ENCODE measurements at regions not wholly inside any gene's neighbourhood (a gene's known extent, or its start where the extent isn't known, plus 50 kb on each side); places are given as distances from the start of the nearest gene placed in this dataset.

DNA sequence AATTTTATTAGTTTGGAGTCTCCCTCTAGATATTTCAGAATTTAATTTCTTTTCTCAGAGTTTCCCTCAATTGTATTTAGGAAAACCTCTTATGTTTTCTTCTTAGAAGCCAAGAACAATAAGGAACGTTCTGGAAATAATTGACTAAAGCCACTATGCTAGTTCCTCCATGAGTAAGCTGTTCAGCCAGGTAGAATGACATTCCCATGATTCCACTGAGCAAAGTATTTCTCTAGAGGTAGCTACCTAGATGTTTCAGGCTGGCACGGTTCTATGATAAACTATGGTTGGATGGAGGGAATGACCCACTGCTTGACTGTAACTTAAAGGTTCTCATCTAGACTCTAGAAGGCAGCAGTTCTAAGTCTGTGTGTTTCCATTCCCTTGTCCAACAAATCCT is 62.4 kb downstream of the CLDN17 start:
- CTCF ChIA-PET = no interaction called here
- Mint-ChIP-seq H3K9me3 (no peaks in the 10 kb centered on the region), H3K27me3 (no peaks in the 10 kb centered on the region), H3K36me3 (no peaks in the 10 kb centered on the region), H3K27ac (no peak overlapping the region), H3K4me3 (no peak overlapping the region), H3K4me1 (no peaks in the 10 kb centered on the region)
- no peak for DNase-seq

DNA sequence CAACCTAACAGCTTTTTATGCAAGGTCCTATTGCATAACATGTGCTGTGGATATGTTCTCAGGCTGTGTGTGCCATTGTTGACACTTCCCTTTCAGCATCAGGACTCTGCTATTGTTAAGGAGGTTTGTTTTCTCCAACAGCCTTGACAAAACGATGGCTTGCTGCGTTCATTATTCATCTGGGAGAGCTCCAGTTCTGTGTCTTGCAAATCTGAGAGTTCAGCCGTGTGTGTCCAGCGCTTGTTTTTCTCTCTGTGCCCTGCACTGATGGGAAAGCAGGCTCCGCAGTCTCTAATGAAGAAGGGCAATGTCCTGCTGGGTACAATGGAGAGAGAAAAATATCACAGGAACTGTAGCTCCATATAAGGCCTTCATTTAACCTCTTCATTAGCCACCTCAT is 63.7 kb downstream of the CLDN17 start:
- CTCF ChIA-PET = no interaction called here
- no peaks in the 10 kb centered on the region for H3K9me3 Mint-ChIP-seq
- H3K36me3 Mint-ChIP-seq = no peaks in the 10 kb centered on the region
- no peak for DNase-seq
- H3K27me3 Mint-ChIP-seq = no peaks in the 10 kb centered on the region
- H3K27ac Mint-ChIP-seq = no peak overlapping the region
- H3K4me1 Mint-ChIP-seq = no peaks in the 10 kb centered on the region
- H3K4me3 Mint-ChIP-seq = no peak overlapping the region

DNA sequence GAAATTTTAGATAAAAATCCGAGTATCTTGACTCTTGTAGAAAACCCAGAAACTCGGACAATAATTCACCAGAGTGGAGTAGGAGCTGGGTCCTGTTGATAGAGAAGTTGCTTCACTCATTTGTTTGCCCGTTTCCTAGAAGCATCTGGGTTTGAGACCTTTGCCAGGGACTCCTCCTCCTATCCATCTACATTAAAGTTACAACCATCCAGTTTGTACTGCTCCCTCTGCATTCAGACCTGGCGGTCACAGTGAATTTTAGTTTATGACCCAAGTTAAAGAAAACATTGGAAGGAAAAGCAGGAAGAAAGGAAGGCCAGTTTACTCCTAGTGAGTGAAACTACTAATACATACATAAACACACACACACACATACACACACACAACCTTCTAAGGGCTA is 64.6 kb downstream of the CLDN17 start:
- H3K9me3 Mint-ChIP-seq = no peaks in the 10 kb centered on the region
- H3K4me1 Mint-ChIP-seq = no peaks in the 10 kb centered on the region
- no peaks in the 10 kb centered on the region for H3K36me3 Mint-ChIP-seq
- CTCF ChIA-PET = no interaction called here
- H3K27me3 Mint-ChIP-seq = no peaks in the 10 kb centered on the region
- DNase-seq = no peak
- H3K4me3 Mint-ChIP-seq = no peak overlapping the region
- no peak overlapping the region for H3K27ac Mint-ChIP-seq

DNA sequence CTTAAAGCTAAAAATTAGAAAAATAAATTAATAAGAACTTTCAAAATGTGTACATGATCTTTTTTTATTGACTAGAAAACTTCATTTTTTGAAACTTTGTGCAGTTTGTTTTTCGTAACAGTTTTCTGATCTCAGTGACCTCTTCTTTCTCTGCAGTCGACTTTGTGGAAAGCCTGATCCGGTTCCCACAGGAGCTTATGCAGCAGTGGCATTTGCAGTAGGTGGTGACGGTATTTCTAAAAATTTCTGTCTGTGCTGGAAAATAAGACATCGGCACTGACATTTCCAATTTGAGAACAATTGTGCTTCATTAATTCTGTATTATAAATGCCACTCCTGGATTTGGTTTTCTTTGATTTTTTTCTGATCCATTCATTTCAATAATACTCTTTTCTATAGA is 68.8 kb downstream of the CLDN17 start:
- Mint-ChIP-seq H3K4me1 (no peaks in the 10 kb centered on the region), H3K36me3 (no peaks in the 10 kb centered on the region), H3K9me3 (no peaks in the 10 kb centered on the region), H3K27ac (no peak overlapping the region), H3K27me3 (no peaks in the 10 kb centered on the region), H3K4me3 (no peak overlapping the region)
- no peak for DNase-seq
- CTCF ChIA-PET = no interaction called here

DNA sequence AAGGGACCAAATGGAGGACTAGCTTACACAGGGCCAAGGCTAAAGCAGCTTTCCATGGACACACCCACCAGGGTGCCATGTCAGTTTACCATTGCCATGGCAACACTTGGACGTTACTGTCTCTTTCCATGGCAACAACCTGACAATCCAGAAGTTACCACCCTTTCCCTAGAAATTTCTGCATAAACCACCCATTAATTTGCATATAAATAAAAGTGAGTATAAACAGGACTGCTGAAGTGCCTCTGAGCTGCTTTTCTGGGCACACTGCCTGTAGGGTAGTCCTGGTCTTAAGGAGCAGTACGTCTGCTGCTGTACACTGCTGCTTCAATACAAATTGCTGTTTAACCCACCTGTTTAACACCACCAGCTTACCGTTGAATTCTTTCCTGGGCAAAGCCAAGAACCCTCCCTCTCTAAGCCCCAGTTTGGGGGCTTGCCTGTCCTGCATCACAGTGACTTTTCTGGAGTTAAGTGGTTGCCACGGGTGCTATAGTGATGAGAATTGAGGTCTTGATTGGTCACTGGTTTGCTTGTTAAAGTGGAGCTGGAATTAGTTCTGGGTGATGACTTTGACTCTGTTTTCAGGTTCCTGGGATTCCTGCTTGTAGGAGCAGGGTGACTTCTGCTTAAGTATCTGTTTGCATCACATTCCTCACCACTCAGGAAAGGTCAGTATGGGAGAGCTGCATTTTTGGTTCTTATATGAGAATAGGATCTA is 83.2 kb downstream of the CLDN17 start:
- DNase-seq = no peak
- Mint-ChIP-seq H3K27ac (no peak overlapping the region), H3K4me1 (no peaks in the 10 kb centered on the region), H3K4me3 (no peak overlapping the region), H3K36me3 (no peaks in the 10 kb centered on the region), H3K9me3 (peaks cover 4% of the 10 kb centered on the region), H3K27me3 (no peaks in the 10 kb centered on the region)
- CTCF ChIA-PET = no interaction called here

DNA sequence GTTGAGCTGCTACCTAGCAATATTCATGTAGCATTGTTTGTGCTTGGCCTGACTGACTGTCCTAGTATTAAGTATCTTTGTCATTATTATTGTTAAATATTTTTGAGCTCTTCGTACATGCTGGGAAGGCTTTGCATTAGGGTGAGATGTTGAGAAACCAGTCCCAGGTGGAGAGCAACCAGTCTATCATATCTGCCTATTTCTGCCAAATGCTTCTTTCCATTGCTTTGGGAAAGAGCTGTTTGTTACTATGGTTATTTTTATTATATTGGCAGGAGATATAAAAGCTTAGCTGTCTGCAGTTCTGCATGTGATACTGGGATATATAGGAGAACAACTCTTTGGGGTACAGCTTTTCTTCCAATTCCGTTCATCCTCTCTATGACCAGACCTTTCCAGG is 85.1 kb downstream of the CLDN17 start:
- no peak overlapping the region for H3K27ac Mint-ChIP-seq
- peaks cover 5% of the 10 kb centered on the region for H3K9me3 Mint-ChIP-seq
- no peaks in the 10 kb centered on the region for H3K4me1 Mint-ChIP-seq
- no peak overlapping the region for H3K4me3 Mint-ChIP-seq
- H3K27me3 Mint-ChIP-seq = no peaks in the 10 kb centered on the region
- no peak for DNase-seq
- CTCF ChIA-PET = no interaction called here
- H3K36me3 Mint-ChIP-seq = no peaks in the 10 kb centered on the region

DNA sequence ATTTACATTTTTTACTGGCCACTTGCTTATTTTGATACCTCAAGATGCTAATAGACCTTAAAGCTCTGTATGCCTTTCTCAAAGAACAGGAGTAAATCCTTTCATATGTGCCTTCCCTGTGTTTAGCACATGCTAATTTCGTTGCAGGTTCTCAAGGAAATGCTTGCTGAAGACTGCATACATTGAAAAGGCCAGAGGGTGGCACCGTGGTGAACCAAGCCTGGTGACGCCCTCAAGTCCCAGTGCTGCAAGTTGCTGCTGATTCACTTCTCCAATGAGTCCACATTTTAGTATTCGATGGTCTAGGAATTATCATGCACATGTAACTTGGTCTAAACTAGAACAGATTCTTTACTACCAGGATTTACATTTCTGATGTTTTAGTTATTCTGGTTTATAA is 94.1 kb downstream of the CLDN17 start:
- Mint-ChIP-seq H3K27ac (no peak overlapping the region), H3K9me3 (peaks cover 9% of the 10 kb centered on the region), H3K4me1 (no peaks in the 10 kb centered on the region), H3K27me3 (no peaks in the 10 kb centered on the region), H3K4me3 (no peak overlapping the region), H3K36me3 (no peaks in the 10 kb centered on the region)
- CTCF ChIA-PET = interaction anchor here (0.7 kb wide), 1 partner anchor 33 kb away, joined by 4 read pairs; no protein-coding TSS in a partner anchor
- DNase-seq = no peak

DNA sequence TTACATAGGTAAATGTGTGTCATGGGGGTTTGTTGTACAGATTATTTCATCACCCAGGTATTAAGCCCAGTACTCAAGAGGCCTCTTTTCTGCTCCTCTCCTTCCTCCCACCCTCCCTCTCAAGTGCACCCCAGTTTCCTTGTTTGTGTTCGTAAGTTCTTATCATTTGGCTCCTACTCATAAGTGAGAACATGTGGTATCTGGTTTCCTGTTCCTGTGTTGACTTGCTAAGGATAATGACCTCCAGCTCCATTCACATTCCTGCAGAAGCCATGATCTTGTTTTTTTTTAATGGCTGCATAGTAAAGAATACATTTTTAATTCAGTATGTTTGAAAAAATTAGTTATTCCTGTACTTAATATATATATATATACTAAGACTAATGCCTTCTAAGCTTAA is 107.7 kb downstream of the CLDN17 start:
- no peaks in the 10 kb centered on the region for H3K9me3 Mint-ChIP-seq
- no peak overlapping the region for H3K4me3 Mint-ChIP-seq
- H3K36me3 Mint-ChIP-seq = no peaks in the 10 kb centered on the region
- CTCF ChIA-PET = interaction anchor here (1.0 kb wide), 1 partner anchor 14 kb away, joined by 5 read pairs; no protein-coding TSS in a partner anchor
- no peak overlapping the region for H3K27ac Mint-ChIP-seq
- H3K27me3 Mint-ChIP-seq = no peaks in the 10 kb centered on the region
- H3K4me1 Mint-ChIP-seq = no peaks in the 10 kb centered on the region
- no peak for DNase-seq

DNA sequence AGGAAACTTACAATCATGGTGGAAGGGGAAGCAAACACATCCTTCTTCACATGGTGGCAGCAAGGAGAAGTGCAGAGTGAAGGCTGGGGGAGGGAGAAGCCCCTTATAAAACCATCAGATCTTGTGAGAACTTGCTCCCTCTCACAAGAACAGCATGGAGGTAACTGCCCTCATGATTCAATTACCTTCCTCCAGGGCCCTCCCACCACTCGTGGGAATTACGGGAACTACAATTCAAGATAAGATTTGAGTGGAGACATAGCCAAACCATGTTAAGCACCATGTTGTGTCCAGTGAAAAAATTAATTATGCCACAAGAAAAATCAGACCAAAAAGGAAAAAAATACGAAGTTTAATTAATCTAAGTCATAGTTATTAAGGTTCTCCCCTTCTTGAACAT is 109.5 kb downstream of the CLDN17 start:
- no peaks in the 10 kb centered on the region for H3K36me3 Mint-ChIP-seq
- no peak for DNase-seq
- H3K27me3 Mint-ChIP-seq = no peaks in the 10 kb centered on the region
- CTCF ChIA-PET = no interaction called here
- no peak overlapping the region for H3K4me3 Mint-ChIP-seq
- no peak overlapping the region for H3K27ac Mint-ChIP-seq
- no peaks in the 10 kb centered on the region for H3K9me3 Mint-ChIP-seq
- no peaks in the 10 kb centered on the region for H3K4me1 Mint-ChIP-seq

DNA sequence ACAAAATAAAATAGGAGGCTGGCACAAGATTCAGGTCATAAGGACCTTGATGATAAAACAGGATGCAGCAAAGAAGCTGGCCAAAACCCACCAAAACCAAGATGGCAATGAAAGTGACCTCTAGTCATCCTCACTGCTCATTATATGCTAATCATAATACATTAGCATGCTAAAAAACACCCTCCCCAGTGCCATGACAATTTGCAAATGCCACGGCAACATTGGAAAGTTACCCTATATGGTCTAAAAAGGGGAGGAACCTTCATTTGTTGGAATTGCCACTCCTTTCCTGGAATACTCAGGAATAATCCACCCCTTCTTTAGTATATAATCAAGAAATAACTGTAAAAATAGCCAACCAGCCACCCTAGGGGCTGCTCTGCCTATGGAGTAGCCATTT is 108.8 kb upstream of the GRIK1 start:
- no peaks in the 10 kb centered on the region for H3K9me3 Mint-ChIP-seq
- H3K36me3 Mint-ChIP-seq = no peaks in the 10 kb centered on the region
- H3K4me3 Mint-ChIP-seq = no peak overlapping the region
- H3K4me1 Mint-ChIP-seq = no peaks in the 10 kb centered on the region
- no peak for DNase-seq
- CTCF ChIA-PET = no interaction called here
- H3K27me3 Mint-ChIP-seq = no peaks in the 10 kb centered on the region
- no peak overlapping the region for H3K27ac Mint-ChIP-seq

DNA sequence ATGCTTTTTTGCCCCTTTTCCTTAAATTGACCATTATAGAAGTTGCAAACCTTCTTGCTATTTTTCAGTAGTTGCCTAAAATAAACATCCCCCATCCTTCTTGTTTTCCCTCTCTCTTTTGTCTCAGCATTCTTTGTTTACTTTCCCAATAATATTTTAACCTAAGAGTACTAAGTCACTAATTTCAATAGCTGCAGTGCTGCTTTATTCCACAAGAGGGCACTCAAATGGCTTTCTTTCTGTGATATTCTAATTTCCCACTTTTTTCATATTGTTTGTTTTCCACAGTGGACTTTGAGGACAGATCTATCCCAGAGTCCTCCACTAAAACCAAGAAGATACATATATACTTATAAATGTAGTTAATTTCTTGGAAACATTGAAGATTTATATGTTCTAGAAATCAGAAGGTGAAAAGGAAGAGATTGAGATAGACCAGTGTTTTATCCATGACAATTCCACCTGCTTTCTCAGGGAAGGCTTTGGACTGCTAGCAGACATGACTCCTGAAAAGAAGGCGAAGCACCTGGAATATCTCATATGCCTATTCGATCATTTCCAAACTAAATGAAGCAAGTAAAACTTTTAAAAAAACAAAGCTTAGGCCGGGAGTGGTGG is 104.8 kb upstream of the GRIK1 start:
- no peak overlapping the region for H3K4me3 Mint-ChIP-seq
- CTCF ChIA-PET = interaction anchor here (0.8 to 2.0 kb wide), 7 partner anchors 10 to 1041 kb away, joined by 3 to 8 read pairs (median 3); no protein-coding TSS in a partner anchor
- no peaks in the 10 kb centered on the region for H3K4me1 Mint-ChIP-seq
- no peak for DNase-seq
- no peaks in the 10 kb centered on the region for H3K27me3 Mint-ChIP-seq
- H3K27ac Mint-ChIP-seq = no peak overlapping the region
- H3K36me3 Mint-ChIP-seq = no peaks in the 10 kb centered on the region
- H3K9me3 Mint-ChIP-seq = no peaks in the 10 kb centered on the region

DNA sequence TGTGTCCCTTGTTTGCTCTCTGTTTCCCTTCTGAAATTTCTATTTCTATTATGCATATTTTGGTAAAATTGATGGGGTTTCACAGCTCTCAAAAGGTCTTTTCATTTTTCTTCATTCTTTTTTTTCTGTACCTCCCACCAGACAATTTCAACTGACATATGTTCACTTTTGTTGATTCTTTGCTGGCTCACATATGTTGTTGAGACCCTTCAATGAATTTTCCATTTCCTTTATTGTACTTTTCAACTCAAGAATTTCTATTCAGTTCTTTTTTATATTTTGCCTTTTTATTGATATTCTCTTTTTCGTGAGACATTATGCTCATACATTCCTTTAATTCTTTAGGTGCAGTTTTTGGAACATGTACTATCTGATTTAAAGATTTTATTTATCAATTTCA is 102.6 kb upstream of the GRIK1 start:
- Mint-ChIP-seq H3K4me1 (no peaks in the 10 kb centered on the region), H3K27ac (no peak overlapping the region), H3K9me3 (no peaks in the 10 kb centered on the region), H3K27me3 (no peaks in the 10 kb centered on the region), H3K4me3 (no peak overlapping the region), H3K36me3 (no peaks in the 10 kb centered on the region)
- CTCF ChIA-PET = no interaction called here
- no peak for DNase-seq

DNA sequence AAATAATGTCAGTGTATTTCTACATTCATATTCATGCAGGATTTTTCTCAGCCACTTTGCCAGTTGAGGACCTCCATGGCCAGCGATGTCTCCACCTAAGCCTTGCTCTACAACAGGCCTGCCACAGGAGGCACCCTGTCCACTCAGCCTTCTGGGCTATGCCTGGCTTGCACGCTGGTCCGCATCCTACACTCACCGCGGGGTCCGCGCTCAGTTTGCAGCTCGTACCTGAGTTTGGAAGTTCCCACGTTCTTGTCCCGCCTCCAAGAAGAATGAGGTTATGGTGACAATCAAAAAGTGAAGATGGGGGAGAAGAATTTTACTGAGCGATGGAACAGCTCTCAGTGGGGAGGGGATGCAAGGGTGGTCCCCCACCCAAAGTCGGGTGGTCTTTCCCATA is 93.6 kb upstream of the GRIK1 start:
- Mint-ChIP-seq H3K36me3 (no peaks in the 10 kb centered on the region), H3K27ac (no peak overlapping the region), H3K4me3 (no peak overlapping the region), H3K9me3 (no peaks in the 10 kb centered on the region), H3K27me3 (no peaks in the 10 kb centered on the region), H3K4me1 (no peaks in the 10 kb centered on the region)
- no peak for DNase-seq
- CTCF ChIA-PET = no interaction called here

DNA sequence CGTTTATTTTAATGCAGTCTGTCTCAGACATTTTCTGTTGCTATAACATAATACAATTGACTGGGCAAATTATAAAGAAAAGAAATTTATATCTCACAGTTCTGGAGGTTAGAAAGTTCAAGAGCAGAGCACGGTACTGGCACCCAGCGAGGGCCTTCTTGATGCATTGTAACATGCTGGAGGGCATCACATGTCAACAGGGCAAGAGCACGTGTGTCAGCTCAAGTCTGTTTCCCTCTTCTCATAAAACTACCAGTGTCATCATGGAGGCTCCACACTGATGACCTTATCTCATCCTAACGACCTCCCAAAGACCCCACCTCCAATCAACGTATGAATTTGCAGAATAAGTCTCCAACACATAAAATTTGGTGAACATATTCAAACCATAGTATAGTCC is 90.6 kb upstream of the GRIK1 start:
- Mint-ChIP-seq H3K27ac (no peak overlapping the region), H3K27me3 (no peaks in the 10 kb centered on the region), H3K4me3 (no peak overlapping the region), H3K9me3 (no peaks in the 10 kb centered on the region), H3K4me1 (no peaks in the 10 kb centered on the region), H3K36me3 (no peaks in the 10 kb centered on the region)
- CTCF ChIA-PET = no interaction called here
- no peak for DNase-seq

DNA sequence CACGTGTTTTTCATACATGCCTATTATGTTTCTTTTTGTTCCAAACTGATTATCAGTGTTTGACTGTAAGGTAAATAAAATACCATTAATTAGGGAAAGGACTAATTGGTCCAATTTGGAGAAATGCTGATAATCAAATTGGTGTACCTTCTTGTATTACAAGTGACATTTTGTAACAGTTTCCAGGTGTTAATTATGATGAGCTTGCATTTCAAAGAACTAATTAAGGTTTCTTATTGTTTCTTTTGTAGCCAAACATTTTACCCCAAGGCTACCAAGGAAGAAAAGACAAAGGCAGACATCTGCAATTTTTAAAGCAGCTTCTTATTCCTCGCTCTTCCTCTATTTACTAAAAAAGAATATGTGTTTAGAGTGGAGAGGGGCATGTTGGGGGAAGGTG is 88.7 kb upstream of the GRIK1 start:
- Mint-ChIP-seq H3K27me3 (no peaks in the 10 kb centered on the region), H3K4me3 (no peak overlapping the region), H3K27ac (no peak overlapping the region), H3K4me1 (no peaks in the 10 kb centered on the region), H3K9me3 (no peaks in the 10 kb centered on the region), H3K36me3 (no peaks in the 10 kb centered on the region)
- DNase-seq = no peak
- CTCF ChIA-PET = no interaction called here
